Right lobe of liver (tissue), 4 donors: ENCODE measurements at regions not wholly inside any gene's neighbourhood (a gene's known extent, or its start where the extent isn't known, plus 50 kb on each side); places are given as distances from the start of the nearest gene placed in this dataset.

Experiments
- CTCF ChIP-seq, 4 donors: fragments of 200-600 bp in 3 of 4; fragments of 450-650 bp in 1 of 4; IDR thresholded peaks; one replicate each; pipeline versions ENCODE4 v1.5.1 to v1.8.0; 2016 to 2022; ENCODE audit warnings: antibody characterized with exemption in 4 of 4, mild to moderate bottlenecking in 2 of 4
- POLR2A ChIP-seq: fragments of 450-650 bp; IDR thresholded peaks from one replicate; pipeline ENCODE4 v1.6.1; 2017; ENCODE audit warnings: antibody characterized with exemption, mild to moderate bottlenecking
- donor health status: DM: no; HTN: no; CAD: no.
- donor health status: DM: no; HTN: no; CAD: no.
- donor health status: DM: no; HTN: yes; CAD: no.

GRCh38 chr6:85115876-85116275 lies 334.0 kb upstream of the NT5E start:
- TF ChIP-seq CTCF (IDR thresholded peaks at IDR 0.05) (no peak), POLR2A (no peak)
